ENCODE measurements at regions not wholly inside any gene's neighbourhood (a gene's known extent, or its start where the extent isn't known, plus 50 kb on each side); places are given as distances from the start of the nearest gene placed in this dataset.

DNA sequence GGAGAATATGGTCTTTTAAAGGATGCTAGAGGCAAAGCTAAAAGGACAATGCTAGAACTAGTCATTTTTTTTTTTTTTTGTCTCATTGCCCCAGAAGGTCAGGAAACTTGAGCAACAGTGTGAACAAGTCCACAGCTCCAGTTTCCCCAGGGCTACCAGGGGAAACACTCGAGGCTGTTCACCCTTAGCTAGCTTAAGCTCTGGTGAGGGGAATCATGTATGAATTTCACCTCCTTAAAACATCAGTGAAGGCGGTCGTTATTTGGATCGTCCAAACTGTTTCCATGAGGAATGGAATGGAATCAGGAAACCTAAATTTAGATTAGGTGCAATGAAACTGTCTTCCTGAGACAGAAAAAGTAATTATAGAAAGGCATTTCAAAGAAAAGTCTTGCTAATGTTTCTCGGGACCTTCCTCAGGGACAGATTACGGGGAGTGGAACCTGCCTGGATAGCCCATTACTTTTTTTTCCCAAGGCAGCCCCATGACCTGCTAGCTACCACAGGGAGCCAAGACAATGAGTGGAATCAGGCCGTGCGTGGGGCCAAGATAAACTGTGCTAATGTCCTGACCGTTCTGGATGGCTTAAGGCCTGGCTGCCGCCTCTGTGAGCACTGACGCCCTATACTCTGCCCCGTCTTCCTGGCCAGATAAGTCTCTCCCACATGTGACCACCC lies 164.8 kb upstream of the SGK1 start:
- no peak for TF ChIP-seq POLR2A (IDR thresholded peaks at IDR 0.05)
- no peak for TF ChIP-seq POLR2AphosphoS5 (IDR thresholded peaks at IDR 0.05)
- TF ChIP-seq, protein P1, sequence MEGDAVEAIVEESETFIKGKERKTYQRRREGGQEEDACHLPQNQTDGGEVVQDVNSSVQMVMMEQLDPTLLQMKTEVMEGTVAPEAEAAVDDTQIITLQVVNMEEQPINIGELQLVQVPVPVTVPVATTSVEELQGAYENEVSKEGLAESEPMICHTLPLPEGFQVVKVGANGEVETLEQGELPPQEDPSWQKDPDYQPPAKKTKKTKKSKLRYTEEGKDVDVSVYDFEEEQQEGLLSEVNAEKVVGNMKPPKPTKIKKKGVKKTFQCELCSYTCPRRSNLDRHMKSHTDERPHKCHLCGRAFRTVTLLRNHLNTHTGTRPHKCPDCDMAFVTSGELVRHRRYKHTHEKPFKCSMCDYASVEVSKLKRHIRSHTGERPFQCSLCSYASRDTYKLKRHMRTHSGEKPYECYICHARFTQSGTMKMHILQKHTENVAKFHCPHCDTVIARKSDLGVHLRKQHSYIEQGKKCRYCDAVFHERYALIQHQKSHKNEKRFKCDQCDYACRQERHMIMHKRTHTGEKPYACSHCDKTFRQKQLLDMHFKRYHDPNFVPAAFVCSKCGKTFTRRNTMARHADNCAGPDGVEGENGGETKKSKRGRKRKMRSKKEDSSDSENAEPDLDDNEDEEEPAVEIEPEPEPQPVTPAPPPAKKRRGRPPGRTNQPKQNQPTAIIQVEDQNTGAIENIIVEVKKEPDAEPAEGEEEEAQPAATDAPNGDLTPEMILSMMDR (IDR thresholded peaks at IDR 0.05): no peak

All from transverse colon (tissue), 4 donors.